PC-3 (cell line): ENCODE measurements at regions not wholly inside any gene's neighbourhood (a gene's known extent, or its start where the extent isn't known, plus 50 kb on each side); places are given as distances from the start of the nearest gene placed in this dataset.
"Not testable (repeated sequence)": the region's sequence is repeated elsewhere in the genome, so short reads cannot be mapped to it uniquely, and the experiment has no call there.

ENCODE experiments used
- CTCF ChIP-seq: fragments of 300-600 bp; sonication (generic); conservative IDR thresholded peaks from 2 replicates; pipeline ENCODE4 v1.5.1; 2017; ENCODE audit warnings: antibody characterized with exemption, low read depth, mild to moderate bottlenecking, low read length
- EZH2 ChIP-seq: fragments of 300-600 bp; sonication (generic); IDR thresholded peaks from one replicate; pipeline ENCODE4 v1.6.1; 2017; ENCODE audit warnings: antibody characterized with exemption, mild to moderate bottlenecking, low read length; ENCODE audit not compliant: unreplicated experiment

DNA sequence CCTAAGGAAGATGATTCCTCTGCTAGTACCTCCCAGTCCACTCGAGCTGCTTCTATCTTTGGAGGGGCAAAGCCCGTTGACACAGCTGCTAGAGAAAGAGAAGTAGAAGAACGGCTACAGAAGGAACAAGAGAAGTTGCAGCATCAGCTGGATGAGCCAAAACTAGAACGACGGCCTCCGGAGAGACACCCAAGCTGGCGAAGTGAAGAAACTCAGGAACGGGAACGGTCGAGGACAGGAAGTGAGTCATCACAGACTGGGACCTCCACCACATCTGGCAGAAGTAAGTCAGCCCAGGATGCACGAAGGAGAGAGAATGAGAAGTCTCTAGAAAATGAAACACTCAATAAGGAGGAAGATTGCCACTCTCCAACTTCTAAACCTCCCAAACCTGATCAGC is 154.9 kb downstream of the HSD17B3 start:
- not testable (repeated sequence) for TF ChIP-seq CTCF, EZH2
